HUDEP-2 (cell line): ENCODE measurements at regions not wholly inside any gene's neighbourhood (a gene's known extent, or its start where the extent isn't known, plus 50 kb on each side); places are given as distances from the start of the nearest gene placed in this dataset.

Experiments
- DNase-seq, 76 experiments: peaks; one replicate each; lab custom pipeline; 2025; ENCODE audit not compliant: unreplicated experiment in 76 of 76; lab: John Stamatoyannopoulos, UW

- no peak for DNase-seq
These were observed 64.7 kb upstream of the TNIP3 start for GRCh38 chr4:121228848-121229247.

- DNase-seq: no peak
These were observed 63.2 kb upstream of the TNIP3 start for GRCh38 chr4:121227341-121227792.

- DNase-seq: no peak
These were observed 62.2 kb upstream of the TNIP3 start for GRCh38 chr4:121226362-121226761.

- DNase-seq: no peak
These were observed 57.5 kb upstream of the TNIP3 start for GRCh38 chr4:121221608-121222007.

- no peak for DNase-seq
These were observed 57.1 kb upstream of the TNIP3 start for GRCh38 chr4:121221201-121221600.

GRCh38 chr4:121220698-121221097 is 56.6 kb upstream of the TNIP3 start:
- DNase-seq: no peak

GRCh38 chr4:121219227-121219626 is 55.1 kb upstream of the TNIP3 start:
- no peak for DNase-seq

- DNase-seq: no peak
These were observed 53.2 kb upstream of the TNIP3 start for GRCh38 chr4:121217351-121217750.

- DNase-seq: no peak
These were observed 52.3 kb upstream of the TNIP3 start for GRCh38 chr4:121216461-121216860.

GRCh38 chr4:121213940-121214339 is 49.8 kb upstream of the TNIP3 start:
- no peak for DNase-seq
